DOHH2 (cell line): ENCODE measurements at regions not wholly inside any gene's neighbourhood (a gene's known extent, or its start where the extent isn't known, plus 50 kb on each side); places are given as distances from the start of the nearest gene placed in this dataset.

ENCODE experiments used
- H3F3A ChIP-seq: fragments of 200-600 bp; sonication (generic), shearing (Covaris generic); 2 replicates; pipeline ENCODE4 v1.6.0; 2016; ENCODE audit warnings: antibody characterized with exemption, mild to moderate bottlenecking; ENCODE audit not compliant: control insufficient read depth, insufficient read depth
- H3K27ac ChIP-seq: fragments of 200-600 bp; sonication (generic); 2 replicates; pipeline ENCODE4 v1.5.1; 2014; ENCODE audit warnings: low read depth, mild to moderate bottlenecking, low read length, moderate library complexity
- H3K27me3 ChIP-seq: fragments of 200-600 bp; sonication (generic); 2 replicates; pipeline ENCODE4 v1.6.1; 2014; ENCODE audit warnings: mild to moderate bottlenecking, low read length, mixed read lengths; ENCODE audit not compliant: control insufficient read depth
- H3K36me3 ChIP-seq: fragments of 200-600 bp; sonication (generic); 2 replicates; pipeline ENCODE4 v1.6.1; 2014; ENCODE audit warnings: mild to moderate bottlenecking, low read length, moderate library complexity, mixed read lengths; ENCODE audit not compliant: control insufficient read depth
- H3K4me1 ChIP-seq: fragments of 200-600 bp; sonication (generic); 2 replicates; pipeline ENCODE4 v1.6.1; 2014; ENCODE audit warnings: mild to moderate bottlenecking, low read length, mixed read lengths; ENCODE audit not compliant: control insufficient read depth
- H3K4me2 ChIP-seq: fragments of 200-600 bp; sonication (generic); 2 replicates; pipeline ENCODE4 v1.6.0; 2014; ENCODE audit warnings: mild to moderate bottlenecking, low read length, moderate library complexity
- H3K4me3 ChIP-seq: fragments of 200-600 bp; sonication (generic); 2 replicates; pipeline ENCODE4 v1.5.1; 2014; ENCODE audit warnings: mild to moderate bottlenecking, low read length, mixed read lengths
- H3K79me2 ChIP-seq: fragments of 200-600 bp; sonication (generic); 2 replicates; pipeline ENCODE4 v1.6.1; 2014; ENCODE audit warnings: mild to moderate bottlenecking, low read length, mixed read lengths; ENCODE audit not compliant: control insufficient read depth
- H3K9me2 ChIP-seq: fragments of 200-600 bp; sonication (generic); replicated peaks from 2 replicates; pipeline ENCODE4 v1.6.1; 2014; ENCODE audit warnings: mild to moderate bottlenecking, low read length, mixed read lengths; ENCODE audit not compliant: control insufficient read depth
- H3K9me3 ChIP-seq: fragments of 200-600 bp; sonication (generic); 2 replicates; pipeline ENCODE4 v1.6.1; 2014; ENCODE audit warnings: antibody characterized with exemption, low read length, mixed read lengths; ENCODE audit not compliant: control insufficient read depth, insufficient read depth
- H4K20me1 ChIP-seq: fragments of 200-600 bp; sonication (generic); 2 replicates; pipeline ENCODE4 v1.6.0; 2014; ENCODE audit warnings: low read depth, mild to moderate bottlenecking, antibody characterized with exemption, low read length, moderate library complexity; ENCODE audit not compliant: control insufficient read depth, insufficient read depth
- EZH2phosphoT487 ChIP-seq: fragments of 200-600 bp; sonication (generic); IDR thresholded peaks from 2 replicates; pipeline ENCODE4 v1.6.1; 2017; ENCODE audit warnings: borderline replicate concordance, mild to moderate bottlenecking, antibody characterized with exemption, low read length, moderate library complexity, mixed read lengths
- TF ChIP-seq, protein P1 (sequence below): fragments of 200-600 bp; sonication (generic); IDR thresholded peaks from one replicate; pipeline ENCODE4 v1.5.1; 2014; ENCODE audit warnings: antibody characterized with exemption, mild to moderate bottlenecking, low read depth, low read length; ENCODE audit not compliant: poor library complexity, severe bottlenecking

DNA sequence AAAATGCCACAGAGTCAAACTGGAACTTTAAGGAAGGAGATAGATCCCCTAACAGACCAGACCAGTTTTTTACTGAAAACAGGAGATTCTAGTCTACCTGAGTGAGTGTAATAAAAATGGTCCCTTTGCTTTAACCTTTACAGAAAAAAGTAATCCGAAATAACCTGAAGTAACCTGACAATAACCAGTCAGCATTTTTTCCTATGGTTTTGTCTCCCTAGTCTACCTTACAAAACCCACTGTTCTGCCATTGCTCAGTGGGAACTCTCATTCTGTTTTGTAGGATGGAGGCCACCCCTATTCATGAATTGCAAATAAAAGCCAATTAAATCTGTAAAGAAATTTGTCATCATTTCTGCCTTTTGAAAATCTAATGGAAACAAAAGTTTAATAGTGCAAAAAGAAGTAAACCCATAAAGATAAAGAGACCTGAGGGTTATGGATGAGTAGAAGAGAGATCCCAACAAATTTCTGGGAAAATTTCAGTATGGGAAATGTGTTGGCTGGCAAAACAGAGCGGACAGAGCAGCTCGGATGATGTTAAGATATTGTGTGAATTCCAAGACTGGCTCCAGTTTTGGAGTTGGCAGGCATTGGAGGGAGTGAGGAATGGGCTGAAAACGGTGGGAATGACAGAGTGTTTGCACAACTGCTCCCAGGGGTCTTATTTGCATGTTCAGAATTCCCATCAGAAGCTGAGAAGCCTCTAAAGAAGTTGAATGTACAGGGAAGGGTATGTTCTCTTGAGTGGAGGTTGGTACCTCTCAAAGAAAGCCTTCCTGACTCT lies 104.7 kb upstream of the RALGAPA2 start:
- Histone ChIP-seq H3K79me2 (no peaks in the 10 kb centered on the region), H3K9me2 (no peaks in the 10 kb centered on the region), H3F3A (no peaks in the 10 kb centered on the region), H3K4me1 (no peaks in the 10 kb centered on the region), H3K4me2 (no peak overlapping the region), H3K36me3 (no peaks in the 10 kb centered on the region), H4K20me1 (no peaks in the 10 kb centered on the region), H3K27ac (no peak overlapping the region), H3K27me3 (no peaks in the 10 kb centered on the region), H3K9me3 (no peaks in the 10 kb centered on the region), H3K4me3 (no peak overlapping the region)
- no peak for TF ChIP-seq EZH2phosphoT487
- TF ChIP-seq, protein P1, sequence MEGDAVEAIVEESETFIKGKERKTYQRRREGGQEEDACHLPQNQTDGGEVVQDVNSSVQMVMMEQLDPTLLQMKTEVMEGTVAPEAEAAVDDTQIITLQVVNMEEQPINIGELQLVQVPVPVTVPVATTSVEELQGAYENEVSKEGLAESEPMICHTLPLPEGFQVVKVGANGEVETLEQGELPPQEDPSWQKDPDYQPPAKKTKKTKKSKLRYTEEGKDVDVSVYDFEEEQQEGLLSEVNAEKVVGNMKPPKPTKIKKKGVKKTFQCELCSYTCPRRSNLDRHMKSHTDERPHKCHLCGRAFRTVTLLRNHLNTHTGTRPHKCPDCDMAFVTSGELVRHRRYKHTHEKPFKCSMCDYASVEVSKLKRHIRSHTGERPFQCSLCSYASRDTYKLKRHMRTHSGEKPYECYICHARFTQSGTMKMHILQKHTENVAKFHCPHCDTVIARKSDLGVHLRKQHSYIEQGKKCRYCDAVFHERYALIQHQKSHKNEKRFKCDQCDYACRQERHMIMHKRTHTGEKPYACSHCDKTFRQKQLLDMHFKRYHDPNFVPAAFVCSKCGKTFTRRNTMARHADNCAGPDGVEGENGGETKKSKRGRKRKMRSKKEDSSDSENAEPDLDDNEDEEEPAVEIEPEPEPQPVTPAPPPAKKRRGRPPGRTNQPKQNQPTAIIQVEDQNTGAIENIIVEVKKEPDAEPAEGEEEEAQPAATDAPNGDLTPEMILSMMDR: no peak

DNA sequence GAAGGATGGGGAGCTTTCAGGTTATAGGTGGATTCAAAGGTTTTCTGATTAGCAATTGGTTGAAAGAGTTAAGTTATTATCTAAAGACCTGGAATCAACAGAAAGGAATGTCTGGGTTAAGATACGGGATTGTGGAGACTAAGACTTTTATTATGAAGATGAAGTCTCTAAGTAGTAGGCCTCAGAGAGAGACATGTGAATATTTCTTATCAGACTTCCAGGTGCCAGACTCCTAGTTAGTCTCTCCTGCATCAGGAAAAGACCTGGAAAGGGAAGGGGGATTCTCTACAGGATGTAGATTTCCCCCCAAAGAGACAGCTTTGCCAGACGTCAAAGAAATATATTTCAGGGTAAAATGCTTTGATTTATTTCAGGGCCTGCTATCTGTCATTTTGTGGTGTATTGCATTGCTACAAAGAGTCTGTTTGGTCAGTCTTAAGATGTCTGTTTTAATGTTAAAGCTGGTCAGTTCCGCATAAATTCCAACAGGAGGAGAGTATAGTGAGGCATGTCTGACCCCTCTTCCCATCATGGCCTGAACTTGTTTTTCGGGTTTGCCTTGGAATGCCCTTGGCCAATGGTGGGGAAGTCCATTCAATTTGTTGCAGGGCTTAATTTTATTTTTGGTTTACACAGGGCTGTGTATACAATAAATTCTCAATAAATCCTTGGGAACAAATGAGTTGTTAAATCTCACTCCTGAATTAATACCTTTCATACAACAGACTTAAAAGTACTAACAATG lies 103.4 kb upstream of the RALGAPA2 start:
- no peaks in the 10 kb centered on the region for H3F3A ChIP-seq
- no peaks in the 10 kb centered on the region for H3K9me3 ChIP-seq
- H3K9me2 ChIP-seq: no peaks in the 10 kb centered on the region
- no peaks in the 10 kb centered on the region for H4K20me1 ChIP-seq
- H3K4me2 ChIP-seq: no peak overlapping the region
- H3K27ac ChIP-seq: no peak overlapping the region
- no peaks in the 10 kb centered on the region for H3K4me1 ChIP-seq
- H3K27me3 ChIP-seq: no peaks in the 10 kb centered on the region
- no peak overlapping the region for H3K4me3 ChIP-seq
- TF ChIP-seq, protein P1: no peak
- H3K36me3 ChIP-seq: no peaks in the 10 kb centered on the region
- no peaks in the 10 kb centered on the region for H3K79me2 ChIP-seq

DNA sequence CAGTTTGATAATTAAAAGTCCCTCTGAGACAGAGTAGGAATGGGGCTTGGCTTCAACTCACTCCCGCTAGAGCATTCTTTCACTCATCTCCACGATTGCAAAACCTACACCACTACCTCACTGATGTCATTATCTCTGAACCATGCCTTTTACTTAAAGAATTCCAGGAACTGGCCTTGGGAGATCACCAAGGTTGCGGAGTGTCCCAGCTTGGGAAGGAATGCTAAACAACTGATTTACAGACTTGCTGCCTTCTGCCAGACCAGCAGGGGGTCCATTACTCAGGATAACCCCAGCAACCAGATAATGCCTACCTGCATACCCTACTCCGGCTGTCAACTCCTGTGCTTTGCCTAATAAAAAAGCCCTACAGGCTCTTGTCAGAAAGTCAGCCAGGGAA lies 102.2 kb upstream of the RALGAPA2 start:
- Histone ChIP-seq H3K79me2 (no peaks in the 10 kb centered on the region), H3K4me3 (no peak overlapping the region), H3F3A (no peaks in the 10 kb centered on the region), H3K4me1 (no peaks in the 10 kb centered on the region), H4K20me1 (no peaks in the 10 kb centered on the region), H3K27me3 (no peaks in the 10 kb centered on the region), H3K9me2 (no peaks in the 10 kb centered on the region), H3K27ac (no peak overlapping the region), H3K4me2 (no peak overlapping the region), H3K9me3 (no peaks in the 10 kb centered on the region), H3K36me3 (no peaks in the 10 kb centered on the region)
- TF ChIP-seq, protein P1: no peak
- no peak for TF ChIP-seq EZH2phosphoT487
